SK-N-MC (cell line): ENCODE measurements at regions not wholly inside any gene's neighbourhood (a gene's known extent, or its start where the extent isn't known, plus 50 kb on each side); places are given as distances from the start of the nearest gene placed in this dataset.

Experiments used
- DNase-seq: peaks from one replicate; pipeline ENCODE4 v3.0.0-alpha.2; 2011; ENCODE audit warnings: low read depth, low spot score
- H3K27ac ChIP-seq: fragments of 200-600 bp; sonication (generic); 2 replicates; pipeline ENCODE4 v1.5.1; 2016; ENCODE audit warnings: mixed run types
- H3K36me3 ChIP-seq: fragments of 200-600 bp; sonication (generic); 2 replicates; pipeline ENCODE4 v1.6.1; 2017; ENCODE audit warnings: antibody characterized with exemption, low read length, mixed read lengths; ENCODE audit not compliant: insufficient read depth
- H3K4me3 ChIP-seq: fragments of 200-600 bp; sonication (generic); 2 replicates; pipeline ENCODE4 v1.5.1; 2016
- H3K9ac ChIP-seq: fragments of 200-600 bp; sonication (generic); 2 replicates; pipeline ENCODE4 v1.8.0; 2017; ENCODE audit warnings: mixed run types, mixed read lengths; ENCODE audit not compliant: insufficient read length
- H3K9me3 ChIP-seq: fragments of 200-600 bp; sonication (generic); 2 replicates; pipeline ENCODE4 v1.6.1; 2017; ENCODE audit warnings: low read depth, mild to moderate bottlenecking, antibody characterized with exemption, low read length, moderate library complexity, mixed read lengths
- EZH2 ChIP-seq: fragments of 200-600 bp; sonication (generic); IDR thresholded peaks from one replicate; pipeline ENCODE4 v1.6.1; 2017; ENCODE audit warnings: antibody characterized with exemption
- FOXP2 ChIP-seq: optimal IDR thresholded peaks from 2 replicates; pipeline ENCODE3; 2011; ENCODE audit warnings: mild to moderate bottlenecking, moderate library complexity; ENCODE audit not compliant: insufficient read depth; ENCODE audit errors: extremely low read length, control extremely low read depth
- POLR2AphosphoS5 ChIP-seq: IDR thresholded peaks from 2 replicates; pipeline ENCODE4 v1.6.1; 2012; ENCODE audit warnings: mild to moderate bottlenecking, low read depth, low read length, borderline replicate concordance

GRCh38 chr6:138598562-138599173 lies 99.4 kb upstream of the NHSL1 start:
- Histone ChIP-seq H3K9me3 (no peaks in the 10 kb centered on the region), H3K27ac (no peak overlapping the region), H3K4me3 (no peak overlapping the region), H3K9ac (no peak overlapping the region), H3K36me3 (no peaks in the 10 kb centered on the region)
- TF ChIP-seq EZH2: no peak
- no peak for TF ChIP-seq FOXP2
- no peak for TF ChIP-seq POLR2AphosphoS5
- no peak for DNase-seq

GRCh38 chr6:138600261-138600660 lies 101.0 kb upstream of the NHSL1 start:
- Histone ChIP-seq H3K27ac (no peak overlapping the region), H3K9ac (no peak overlapping the region), H3K4me3 (no peak overlapping the region), H3K36me3 (no peaks in the 10 kb centered on the region), H3K9me3 (no peaks in the 10 kb centered on the region)
- TF ChIP-seq EZH2 (no peak), FOXP2 (no peak), POLR2AphosphoS5 (no peak)
- DNase-seq: no peak

GRCh38 chr6:138600726-138601125 lies 101.4 kb upstream of the NHSL1 start:
- Histone ChIP-seq H3K9ac (no peak overlapping the region), H3K9me3 (no peaks in the 10 kb centered on the region), H3K27ac (0 out of 2 replicates have a peak overlapping the region, but pooled peaks have one; percentile 11), H3K36me3 (no peaks in the 10 kb centered on the region), H3K4me3 (no peak overlapping the region)
- TF ChIP-seq FOXP2 (no peak), EZH2 (no peak), POLR2AphosphoS5 (no peak)
- DNase-seq: no peak

- no peaks in the 10 kb centered on the region for H3K36me3 ChIP-seq
- H3K9me3 ChIP-seq: no peaks in the 10 kb centered on the region
- DNase-seq: no peak
- 0 out of 2 replicates have a peak overlapping the region, but pooled peaks have one; percentile 11 for H3K27ac ChIP-seq
- no peak overlapping the region for H3K9ac ChIP-seq
- TF ChIP-seq EZH2 (no peak), FOXP2 (no peak), POLR2AphosphoS5 (no peak)
- no peak overlapping the region for H3K4me3 ChIP-seq
Observed at GRCh38 chr6:138601128-138601527, 101.8 kb upstream of the NHSL1 start.

- no peak for DNase-seq
- Histone ChIP-seq H3K27ac (no peak overlapping the region), H3K9me3 (no peaks in the 10 kb centered on the region), H3K4me3 (no peak overlapping the region), H3K9ac (no peak overlapping the region), H3K36me3 (no peaks in the 10 kb centered on the region)
- TF ChIP-seq EZH2 (no peak), FOXP2 (no peak), POLR2AphosphoS5 (no peak)
Observed at GRCh38 chr6:138605958-138606357, 106.7 kb upstream of the NHSL1 start.

- Histone ChIP-seq H3K9me3 (no peaks in the 10 kb centered on the region), H3K4me3 (no peak overlapping the region), H3K9ac (no peak overlapping the region), H3K36me3 (no peaks in the 10 kb centered on the region), H3K27ac (no peak overlapping the region)
- no peak for DNase-seq
- no peak for TF ChIP-seq EZH2
- TF ChIP-seq FOXP2: no peak
- TF ChIP-seq POLR2AphosphoS5: no peak
Observed at GRCh38 chr6:138607478-138608433, 108.5 kb upstream of the NHSL1 start.

- H3K36me3 ChIP-seq: no peaks in the 10 kb centered on the region
- no peak for DNase-seq
- H3K9me3 ChIP-seq: no peaks in the 10 kb centered on the region
- H3K27ac ChIP-seq: no peak overlapping the region
- no peak overlapping the region for H3K4me3 ChIP-seq
- TF ChIP-seq FOXP2 (no peak), EZH2 (no peak)
- no peak overlapping the region for H3K9ac ChIP-seq
Observed at GRCh38 chr6:138608896-138609295, 109.6 kb upstream of the NHSL1 start.

GRCh38 chr6:138609801-138610430 lies 110.6 kb upstream of the NHSL1 start:
- H3K27ac ChIP-seq: no peak overlapping the region
- DNase-seq: no peak
- H3K9ac ChIP-seq: no peak overlapping the region
- no peaks in the 10 kb centered on the region for H3K9me3 ChIP-seq
- TF ChIP-seq POLR2AphosphoS5 (no peak), EZH2 (no peak), FOXP2 (no peak)
- H3K4me3 ChIP-seq: no peak overlapping the region
- H3K36me3 ChIP-seq: no peaks in the 10 kb centered on the region
